ENCODE measurements at regions not wholly inside any gene's neighbourhood (a gene's known extent, or its start where the extent isn't known, plus 50 kb on each side); places are given as distances from the start of the nearest gene placed in this dataset.

DNA sequence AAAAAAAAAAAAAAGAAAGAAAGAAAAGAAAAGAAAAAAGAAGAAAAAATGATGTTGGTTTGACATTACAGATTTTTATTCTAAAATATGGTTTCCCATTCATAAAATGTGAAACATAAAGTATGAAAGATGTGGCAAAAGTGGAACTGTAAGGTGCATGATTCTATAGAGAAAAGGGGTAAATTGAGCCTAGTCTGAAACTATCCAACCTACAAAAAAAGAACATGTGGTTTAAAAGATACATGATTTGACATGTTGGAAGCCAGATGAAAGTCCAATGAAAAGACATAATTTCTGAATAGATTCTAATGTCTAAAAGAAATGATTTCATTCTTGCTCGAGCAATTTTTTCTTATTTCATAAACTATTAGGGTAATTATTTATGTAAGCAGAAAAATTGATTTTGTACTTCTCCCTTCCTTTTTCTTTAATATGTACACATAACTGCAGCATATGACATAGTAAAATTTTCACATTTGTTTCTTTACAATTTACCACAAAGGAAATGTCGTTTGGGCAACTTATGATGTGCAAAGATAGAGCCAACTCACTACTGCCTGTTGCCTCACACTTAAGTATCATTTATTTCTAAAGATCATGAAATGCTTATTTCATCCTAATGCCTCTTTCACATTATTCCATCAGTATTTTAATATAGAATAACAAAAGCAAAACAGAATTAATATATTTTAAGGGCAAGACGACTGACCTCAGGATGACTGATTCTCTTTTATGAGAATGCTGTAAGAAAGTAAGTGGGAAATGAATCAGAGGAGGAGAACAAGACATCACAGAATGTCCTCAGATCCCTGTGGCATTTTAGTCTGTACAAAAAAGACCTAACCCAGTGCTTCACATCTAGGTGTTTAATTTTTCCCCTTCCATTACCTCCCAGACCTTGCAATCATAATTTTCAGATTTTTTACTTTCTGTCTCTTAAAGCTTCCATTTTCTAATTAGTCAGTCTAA is 165.8 kb upstream of the HMCN1 start:
- no peak overlapping the region for H3K4me3 ChIP-seq (ENCODE audit: low read length)
- DNase-seq (ENCODE audit: low read depth) = no peak
- TF ChIP-seq, protein P1, sequence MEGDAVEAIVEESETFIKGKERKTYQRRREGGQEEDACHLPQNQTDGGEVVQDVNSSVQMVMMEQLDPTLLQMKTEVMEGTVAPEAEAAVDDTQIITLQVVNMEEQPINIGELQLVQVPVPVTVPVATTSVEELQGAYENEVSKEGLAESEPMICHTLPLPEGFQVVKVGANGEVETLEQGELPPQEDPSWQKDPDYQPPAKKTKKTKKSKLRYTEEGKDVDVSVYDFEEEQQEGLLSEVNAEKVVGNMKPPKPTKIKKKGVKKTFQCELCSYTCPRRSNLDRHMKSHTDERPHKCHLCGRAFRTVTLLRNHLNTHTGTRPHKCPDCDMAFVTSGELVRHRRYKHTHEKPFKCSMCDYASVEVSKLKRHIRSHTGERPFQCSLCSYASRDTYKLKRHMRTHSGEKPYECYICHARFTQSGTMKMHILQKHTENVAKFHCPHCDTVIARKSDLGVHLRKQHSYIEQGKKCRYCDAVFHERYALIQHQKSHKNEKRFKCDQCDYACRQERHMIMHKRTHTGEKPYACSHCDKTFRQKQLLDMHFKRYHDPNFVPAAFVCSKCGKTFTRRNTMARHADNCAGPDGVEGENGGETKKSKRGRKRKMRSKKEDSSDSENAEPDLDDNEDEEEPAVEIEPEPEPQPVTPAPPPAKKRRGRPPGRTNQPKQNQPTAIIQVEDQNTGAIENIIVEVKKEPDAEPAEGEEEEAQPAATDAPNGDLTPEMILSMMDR (conservative IDR thresholded peaks at IDR 0.05; ENCODE audit: low read length) = no peak

DNA sequence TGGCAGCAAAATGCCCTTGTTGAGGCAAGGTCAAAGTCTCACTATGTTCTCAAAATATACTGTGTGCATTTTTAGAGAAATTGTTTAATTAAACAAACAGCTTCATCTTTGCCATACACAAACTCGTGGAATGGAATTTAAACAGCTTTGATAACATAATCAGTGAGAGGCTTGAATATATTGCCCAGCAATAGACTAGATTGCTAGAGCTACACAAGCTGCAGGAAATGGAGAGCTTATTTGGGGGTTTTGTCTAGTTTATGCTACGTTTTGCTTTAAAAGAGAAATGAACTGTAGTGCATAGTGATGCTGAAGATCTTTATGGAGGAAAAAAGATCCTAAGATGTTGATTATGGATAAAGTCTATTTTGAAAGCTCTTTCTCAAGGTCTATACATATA is 166.8 kb upstream of the HMCN1 start:
- H3K4me3 ChIP-seq (ENCODE audit: low read length) = no peak overlapping the region
- TF ChIP-seq, protein P1 (conservative IDR thresholded peaks at IDR 0.05; ENCODE audit: low read length) = no peak
- DNase-seq (ENCODE audit: low read depth) = no peak

DNA sequence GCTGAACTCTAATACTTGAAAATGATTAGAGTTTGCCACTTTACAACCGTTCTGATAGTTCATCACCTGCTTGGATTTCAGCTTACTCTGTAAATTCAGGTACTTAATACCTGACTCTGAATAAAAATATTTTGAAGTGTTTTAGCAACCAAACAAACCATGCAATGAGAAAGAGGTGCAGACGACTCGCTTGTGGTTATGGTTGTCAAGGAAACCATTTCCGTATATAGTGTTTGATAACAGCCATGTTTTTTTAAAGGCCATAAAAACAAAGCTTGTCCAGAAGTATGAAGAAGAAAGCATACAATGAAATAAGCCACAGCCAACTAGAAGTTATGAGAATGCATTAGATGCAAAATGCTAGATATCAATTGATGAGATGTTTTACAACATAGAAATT is 167.2 kb upstream of the HMCN1 start:
- no peak overlapping the region for H3K4me3 ChIP-seq (ENCODE audit: low read length)
- peak; percentile 82 for DNase-seq (ENCODE audit: low read depth)
- TF ChIP-seq, protein P1 (conservative IDR thresholded peaks at IDR 0.05; ENCODE audit: low read length) = no peak

DNA sequence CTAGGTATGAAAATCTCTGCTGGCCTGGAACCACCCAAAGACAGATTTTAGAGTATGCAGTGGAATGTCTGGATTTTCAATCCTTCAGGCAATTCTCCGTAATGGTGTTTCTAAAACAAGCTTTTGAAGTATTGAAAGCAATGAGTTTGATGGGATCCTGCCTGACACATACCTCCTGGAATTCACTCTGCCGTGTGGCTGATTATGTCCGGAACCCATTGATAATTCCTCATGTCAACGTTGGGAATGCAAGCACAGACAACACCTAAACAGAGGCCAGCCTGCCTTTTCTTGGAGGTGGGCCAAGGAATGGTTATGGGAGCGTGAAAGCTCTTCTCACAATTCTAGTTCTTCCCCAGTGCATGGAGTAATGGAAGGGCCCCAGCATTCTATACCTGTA is 168.9 kb upstream of the HMCN1 start:
- peak; percentile 94 for DNase-seq (ENCODE audit: low read depth)
- TF ChIP-seq, protein P1 (conservative IDR thresholded peaks at IDR 0.05; ENCODE audit: low read length) = no peak
- no peak overlapping the region for H3K4me3 ChIP-seq (ENCODE audit: low read length)

DNA sequence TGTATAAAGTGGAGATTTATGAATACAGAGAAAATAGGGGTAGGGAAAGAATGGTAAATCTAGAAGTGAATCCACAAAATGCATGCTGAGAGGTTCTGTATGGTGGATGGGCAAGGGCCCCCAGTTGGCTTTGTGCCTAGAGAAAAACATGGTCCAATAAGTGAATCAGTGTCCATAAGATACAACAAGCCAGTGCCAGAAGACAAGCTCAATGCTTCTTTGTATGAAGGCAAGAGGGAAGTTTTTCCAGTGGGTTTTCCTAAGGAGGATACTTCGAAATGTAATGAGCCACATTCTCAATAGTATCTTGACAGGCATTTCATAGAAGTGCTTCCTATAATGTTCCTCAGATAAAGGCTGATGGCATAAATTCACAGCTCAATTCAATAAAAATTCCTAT is 169.4 kb upstream of the HMCN1 start:
- DNase-seq (ENCODE audit: low read depth) = no peak
- H3K4me3 ChIP-seq (ENCODE audit: low read length) = no peak overlapping the region
- TF ChIP-seq, protein P1 (conservative IDR thresholded peaks at IDR 0.05; ENCODE audit: low read length) = no peak

DNA sequence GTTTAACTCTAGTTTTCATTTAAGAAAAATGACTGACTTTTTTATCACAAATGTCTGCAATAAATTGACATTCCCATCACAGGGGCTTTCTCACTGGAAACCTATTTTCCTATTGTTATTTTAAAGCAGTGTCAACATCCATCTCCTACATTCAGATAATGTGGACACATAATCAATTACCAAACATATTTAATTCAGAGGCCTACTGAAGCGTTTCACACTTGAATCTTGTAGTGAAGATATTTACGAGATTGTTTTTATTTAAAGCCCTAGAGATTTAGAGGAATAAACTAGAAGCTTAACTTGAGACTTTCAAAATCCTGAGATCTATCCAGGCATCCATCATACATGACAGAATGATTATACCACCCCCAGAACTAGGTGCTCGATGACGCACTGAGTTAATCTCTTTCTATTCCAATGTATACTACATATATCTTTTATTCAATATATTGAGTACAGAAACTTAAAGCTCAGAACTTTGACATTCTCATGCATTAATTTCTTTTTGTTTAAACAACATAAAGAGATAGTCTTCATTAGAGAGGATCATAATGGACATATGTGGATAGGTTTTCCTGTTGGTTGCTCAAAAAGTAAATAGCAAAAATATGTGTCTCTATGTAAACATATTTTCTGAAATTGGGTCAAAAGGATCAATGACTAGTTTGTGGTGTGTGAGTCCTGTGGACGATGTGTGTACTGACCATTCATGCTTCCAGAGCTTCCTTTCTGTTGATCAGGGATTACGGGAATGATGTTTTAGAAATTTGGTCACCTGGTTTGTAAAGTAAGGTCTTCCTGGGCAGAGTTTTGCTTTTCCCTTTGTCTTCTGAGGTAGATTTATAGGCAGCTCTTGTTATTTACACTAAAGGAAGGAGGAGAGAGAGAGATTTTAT is 171.5 kb upstream of the HMCN1 start:
- TF ChIP-seq, protein P1 (conservative IDR thresholded peaks at IDR 0.05; ENCODE audit: low read length) = no peak

More for the DNA sequence above, 171.5 kb upstream of the HMCN1 start:
- DNase-seq (ENCODE audit: low read depth) = no peak
- no peak overlapping the region for H3K4me3 ChIP-seq (ENCODE audit: low read length)

All from AG10803 (cell line).